Spleen (tissue), 11 donors: ENCODE measurements at regions not wholly inside any gene's neighbourhood (a gene's known extent, or its start where the extent isn't known, plus 50 kb on each side); places are given as distances from the start of the nearest gene placed in this dataset.

Experiments used
- DNase-seq: peaks from one replicate; pipeline ENCODE4 v3.0.0-alpha.2; 2020
- H3K27ac ChIP-seq, 8 donors: fragments of 200-600 bp; sonication (generic) in 7 of 8; 1 replicate in 4 of 8; 2 replicates in 4 of 8; pipeline versions ENCODE4 v1.5.0 to v1.8.0; 2016 to 2021; ENCODE audit warnings: inconsistent platforms in 4 of 8, mild to moderate bottlenecking in 4 of 8, moderate library complexity in 1 of 8
- H3K27me3 ChIP-seq, 7 donors: fragments of 200-600 bp; sonication (generic) in 6 of 7; replicated peaks in 1 of 7; 1 replicate in 4 of 7; 2 replicates in 3 of 7; pipeline versions ENCODE4 v1.5.0 to v1.8.0; 2016 to 2021; ENCODE audit warnings: inconsistent platforms in 3 of 7, mild to moderate bottlenecking in 1 of 7
- H3K36me3 ChIP-seq, 6 donors: fragments of 200-600 bp; sonication (generic) in 5 of 6; 1 replicate in 4 of 6; 2 replicates in 2 of 6; pipeline versions ENCODE4 v1.5.0 to v1.8.0; 2016 to 2021; ENCODE audit warnings: inconsistent platforms in 2 of 6
- H3K4me1 ChIP-seq, 6 donors: fragments of 200-600 bp; sonication (generic) in 5 of 6; 1 replicate in 3 of 6; 2 replicates in 3 of 6; pipeline versions ENCODE4 v1.5.0 to v1.8.0; 2016 to 2021; ENCODE audit warnings: inconsistent platforms in 3 of 6
- H3K4me3 ChIP-seq, 8 donors: fragments of 200-600 bp; sonication (generic) in 7 of 8; 1 replicate in 4 of 8; 2 replicates in 4 of 8; pipeline versions ENCODE4 v1.5.0 to v1.8.0; 2016 to 2021; ENCODE audit warnings: inconsistent platforms in 4 of 8, mild to moderate bottlenecking in 4 of 8, moderate library complexity in 2 of 8
- H3K9me3 ChIP-seq, 8 donors: fragments of 200-600 bp; sonication (generic) in 7 of 8; 1 replicate in 4 of 8; 2 replicates in 4 of 8; pipeline versions ENCODE4 v1.5.0 to v1.8.0; 2016 to 2021; ENCODE audit warnings: inconsistent platforms in 4 of 8
- CTCF ChIP-seq, 11 experiments: fragments of 200-600 bp in 7 of 11; fragments of 450-650 bp in 4 of 11; sonication (generic) in 4 of 11; IDR thresholded peaks in 8 of 11; conservative IDR thresholded peaks in 3 of 11; 1 replicate in 7 of 11; 2 replicates in 4 of 11; pipeline versions ENCODE4 v1.4.0 to v1.8.0; 2016 to 2021; ENCODE audit warnings: antibody characterized with exemption in 11 of 11, inconsistent platforms in 4 of 11, mild to moderate bottlenecking in 1 of 11
- POLR2A ChIP-seq, 3 donors: fragments of 450-650 bp; IDR thresholded peaks; one replicate each; pipeline ENCODE4 v1.5.1; 2017; ENCODE audit warnings: antibody characterized with exemption in 3 of 3, mild to moderate bottlenecking in 1 of 3
- POLR2AphosphoS5 ChIP-seq, 3 donors: sonication (generic); formaldehyde crosslinking; IDR thresholded peaks; one replicate each; pipeline ENCODE4 v1.5.1; 2017; ENCODE audit warnings: antibody characterized with exemption in 3 of 3
- WGBS, 5 donors: extraction: QIAGEN DNeasy Blood & Tissue Kit in 3 of 5; methylation state at CpG; one replicate each; pipeline versions ENCODE4 v1.1.5 to v1.1.7; 2013 to 2018; 5-methylcytosine and 5-hydroxymethylcytosine counted together
- intact Hi-C: fragments of 100-400 bp; cut with DNase I; formaldehyde crosslinking; loops from one replicate; pipeline ENCODE4 v1.15.0; 2023; ENCODE audit warnings: low total_unique reads
- donor health status: healthy with polysubstance abuse.
- donor health status: DM: no; HTN: no; CAD: no; lungs with moderate emphysema.
- donor health status: DM: no; HTN: no; CAD: no.
- donor health status: Bipolar disorder and iron deficiency.
- donor health status: healthy.
- donor health status: DM: no; HTN: no; CAD: no.
- donor health status: DM: yes; HTN: yes; CAD: no.

- H3K27me3 ChIP-seq: no peaks in the 10 kb centered on the region
- WGBS, 5 donors: 87 to 93% (median 91%) methylated on average over 3 of the region's 3 CpGs
Observed at GRCh38 chr3:176412771-176413170, 784.5 kb downstream of the TBL1XR1 start.

GRCh38 chr3:176403531-176403930 lies 793.8 kb downstream of the TBL1XR1 start:
- no peaks in the 10 kb centered on the region for H3K4me1 ChIP-seq
- H3K36me3 ChIP-seq: no peaks in the 10 kb centered on the region
- intact Hi-C loops: no loop called here
- H3K4me3 ChIP-seq: no peak overlapping the region
- no peak for DNase-seq
- H3K27ac ChIP-seq: no peak overlapping the region
- TF ChIP-seq CTCF (IDR thresholded peaks at IDR 0.05 in 8 of 11, conservative IDR thresholded peaks at IDR 0.05 in 3 of 11) (no peak), POLR2A (IDR thresholded peaks at IDR 0.05) (no peak), POLR2AphosphoS5 (IDR thresholded peaks at IDR 0.05) (no peak)
- WGBS, 5 donors: 78 to 93% (median 84%) methylated on average over 1 of the region's 1 CpG
- peaks cover 0 to 5% (median 0%) of the 10 kb centered on the region in 8 donors for H3K9me3 ChIP-seq
- H3K27me3 ChIP-seq: no peaks in the 10 kb centered on the region

More at GRCh38 chr3:176412771-176413170, 784.5 kb downstream of the TBL1XR1 start:
- H3K36me3 ChIP-seq: no peaks in the 10 kb centered on the region
- H3K9me3 ChIP-seq: peaks cover 0 to 3% (median 0%) of the 10 kb centered on the region in 8 donors
- no peaks in the 10 kb centered on the region for H3K4me1 ChIP-seq
- no peak overlapping the region for H3K27ac ChIP-seq
- intact Hi-C loops: no loop called here
- no peak for DNase-seq
- no peak for TF ChIP-seq POLR2A (IDR thresholded peaks at IDR 0.05)
- no peak for TF ChIP-seq POLR2AphosphoS5 (IDR thresholded peaks at IDR 0.05)
- no peak for TF ChIP-seq CTCF (IDR thresholded peaks at IDR 0.05 in 8 of 11, conservative IDR thresholded peaks at IDR 0.05 in 3 of 11)
- no peak overlapping the region for H3K4me3 ChIP-seq

- no peaks in the 10 kb centered on the region for H3K27me3 ChIP-seq
- no peak for TF ChIP-seq POLR2A (IDR thresholded peaks at IDR 0.05)
- TF ChIP-seq CTCF (IDR thresholded peaks at IDR 0.05 in 8 of 11, conservative IDR thresholded peaks at IDR 0.05 in 3 of 11): no peak
- no peak for TF ChIP-seq POLR2AphosphoS5 (IDR thresholded peaks at IDR 0.05)
- H3K36me3 ChIP-seq: no peaks in the 10 kb centered on the region
- no peak overlapping the region for H3K27ac ChIP-seq
- H3K4me3 ChIP-seq: no peak overlapping the region
- WGBS, 5 donors: 67 to 87% (median 76%) methylated on average over 3 of the region's 3 CpGs
- DNase-seq: no peak
- no peaks in the 10 kb centered on the region for H3K4me1 ChIP-seq
- peaks cover 0 to 17% (median 4%) of the 10 kb centered on the region in 8 donors for H3K9me3 ChIP-seq
- intact Hi-C loops: no loop called here
Observed at GRCh38 chr3:176401211-176401610, 796.1 kb downstream of the TBL1XR1 start.

GRCh38 chr3:176399193-176399592 lies 798.1 kb downstream of the TBL1XR1 start:
- TF ChIP-seq POLR2AphosphoS5 (IDR thresholded peaks at IDR 0.05) (no peak), CTCF (IDR thresholded peaks at IDR 0.05 in 8 of 11, conservative IDR thresholded peaks at IDR 0.05 in 3 of 11) (no peak)

More at GRCh38 chr3:176399193-176399592, 798.1 kb downstream of the TBL1XR1 start:
- Histone ChIP-seq H3K9me3 (peaks cover 0 to 31% (median 13%) of the 10 kb centered on the region in 8 donors), H3K27me3 (no peaks in the 10 kb centered on the region), H3K4me1 (no peaks in the 10 kb centered on the region), H3K27ac (no peak overlapping the region), H3K4me3 (no peak overlapping the region), H3K36me3 (no peaks in the 10 kb centered on the region)
- intact Hi-C loops: no loop called here
- DNase-seq: no peak
- 63 to 79% (median 65%) methylated on average over 2 of the region's 2 CpGs for WGBS, 5 donors
